RPMI7951 (cell line): ENCODE measurements at regions not wholly inside any gene's neighbourhood (a gene's known extent, or its start where the extent isn't known, plus 50 kb on each side); places are given as distances from the start of the nearest gene placed in this dataset.

ENCODE experiments used
- DNase-seq: peaks from one replicate; pipeline ENCODE4 v3.0.0-alpha.2; 2012; ENCODE audit warnings: low read depth

DNA sequence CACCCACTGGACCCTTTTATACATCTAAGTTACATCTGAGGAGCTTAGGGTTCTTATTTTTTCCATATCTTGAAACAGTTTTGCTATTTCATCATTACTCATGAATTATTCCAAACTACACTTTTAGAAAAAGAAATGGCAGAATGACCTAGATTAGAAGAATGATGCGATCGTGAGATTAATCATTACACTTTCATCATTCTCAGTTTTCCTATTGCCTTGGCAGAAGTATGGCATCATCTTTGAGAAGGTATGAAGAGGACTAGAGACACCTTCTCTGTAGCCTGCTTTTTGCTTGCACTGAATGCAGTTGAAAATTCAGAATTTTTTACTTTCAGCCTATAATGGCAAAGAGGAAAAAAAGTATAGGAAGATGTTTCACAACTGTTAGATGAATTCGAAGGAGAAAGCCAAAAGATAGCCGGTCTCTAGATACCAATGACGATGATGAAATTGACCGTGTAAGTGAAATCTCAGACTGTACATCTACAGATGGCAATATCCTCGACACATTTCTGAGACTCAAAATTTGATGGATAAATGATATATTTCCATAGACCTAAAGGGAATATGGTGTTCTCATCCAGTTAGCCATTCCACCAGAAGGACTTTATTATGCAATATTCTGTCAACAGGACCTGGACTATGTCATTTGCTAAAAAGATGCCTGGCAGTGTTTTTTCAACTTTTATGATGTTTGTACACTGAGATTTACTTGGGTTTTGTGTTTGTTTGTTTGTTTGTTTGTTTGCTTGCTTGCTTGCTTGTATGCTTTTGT lies 191.8 kb downstream of the TOMM20 start:
- no peak for DNase-seq

DNA sequence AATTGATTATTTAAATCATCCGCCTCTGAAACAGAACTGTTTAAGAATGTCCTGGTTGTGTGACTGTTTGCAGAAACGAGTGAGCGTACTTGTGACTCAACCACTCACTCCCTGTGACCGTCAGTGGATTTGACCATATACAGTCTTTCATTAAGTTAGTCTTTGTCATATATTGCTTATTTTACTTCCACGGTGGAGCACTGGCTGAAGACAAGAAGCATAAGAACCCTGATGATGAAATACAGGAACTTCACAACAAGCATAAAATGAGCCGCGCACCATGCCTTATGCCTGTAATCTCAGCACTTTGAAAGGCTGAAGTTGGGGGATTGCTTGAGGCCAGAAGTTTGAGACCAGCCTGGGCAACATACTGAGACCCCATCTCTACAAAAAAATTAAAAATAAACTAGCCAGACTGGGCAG lies 194.0 kb downstream of the TOMM20 start:
- DNase-seq = peak; percentile 69

DNA sequence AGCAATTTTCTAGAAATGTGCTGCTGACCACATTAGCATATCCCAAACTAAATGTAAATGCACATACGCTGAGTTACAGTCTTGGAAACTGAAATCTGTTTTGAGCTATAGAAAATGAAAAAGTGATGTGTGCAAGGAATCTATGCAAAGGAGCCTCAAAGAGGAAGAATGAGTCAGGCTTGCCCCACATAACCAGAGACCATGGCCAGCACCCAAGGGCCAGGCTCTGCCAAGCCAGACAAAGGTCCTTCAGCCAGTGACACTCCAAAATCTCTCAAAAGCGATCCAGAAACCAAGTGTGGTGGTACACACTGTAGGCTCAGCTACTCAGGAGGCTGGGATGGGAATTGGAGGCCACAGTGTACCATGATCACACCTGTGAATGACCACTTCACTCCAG lies 195.2 kb downstream of the TOMM20 start:
- DNase-seq = peak; percentile 85

DNA sequence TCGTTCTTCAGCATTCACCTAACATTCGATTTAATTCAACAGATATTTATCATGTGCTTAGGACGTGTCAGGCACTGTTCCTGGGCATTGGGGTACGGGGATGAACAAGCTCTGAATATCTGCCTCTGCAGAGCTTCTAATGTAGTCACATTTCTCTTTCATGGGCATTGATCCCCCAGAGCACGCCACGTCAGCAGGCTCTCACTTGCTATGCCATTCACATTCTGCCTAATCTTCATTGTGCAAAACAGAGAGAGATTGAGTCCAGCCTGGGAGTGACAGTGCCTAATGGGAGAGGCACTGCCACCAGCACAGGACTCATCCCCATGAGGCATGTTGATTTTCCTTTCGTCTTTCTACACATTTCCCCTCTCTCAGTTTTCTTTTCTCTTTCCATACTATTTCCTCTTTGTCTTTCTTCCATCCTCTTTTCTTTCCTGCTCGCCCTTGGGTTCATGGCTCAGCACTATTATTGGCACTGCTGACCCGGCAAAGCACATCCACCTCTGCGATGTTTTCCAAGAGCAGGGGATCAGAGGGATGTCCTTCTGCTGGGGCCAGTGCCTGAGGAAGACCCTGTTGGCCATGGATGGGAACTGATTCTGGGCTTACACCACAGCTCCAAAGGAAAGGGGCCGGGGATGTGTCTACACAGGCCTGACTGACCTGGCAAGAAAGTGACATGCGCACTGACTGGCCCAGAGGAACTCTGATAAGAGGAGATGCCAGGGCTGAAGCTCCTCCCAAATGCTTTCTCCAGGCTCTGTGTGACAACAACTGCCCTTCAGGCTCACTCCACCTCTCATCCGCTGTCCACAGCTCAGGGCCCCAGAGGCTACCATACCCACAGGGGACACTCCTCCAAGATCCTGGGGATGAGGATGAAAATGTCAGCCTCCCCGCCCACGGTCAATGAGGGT lies 195.9 kb downstream of the TOMM20 start:
- peak; percentile 80 for DNase-seq

DNA sequence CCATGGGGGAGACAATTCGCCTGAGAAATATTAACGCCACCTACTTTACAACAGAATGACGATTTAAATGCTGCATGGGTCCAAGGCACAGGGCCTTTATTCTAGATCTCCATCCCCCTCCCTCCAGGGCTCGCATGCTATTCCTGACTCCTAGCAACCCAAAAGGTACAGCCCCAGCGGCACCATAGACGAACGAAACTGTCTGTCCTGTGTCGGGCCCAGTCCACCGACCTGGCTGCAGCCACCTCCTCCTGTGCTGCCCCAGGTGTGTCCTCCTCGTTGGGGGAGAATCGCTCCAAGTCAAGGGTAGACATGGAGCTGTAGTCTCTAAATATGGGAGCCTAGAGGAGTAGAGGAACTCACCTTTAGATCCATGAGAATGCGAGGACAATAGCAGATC lies 196.5 kb downstream of the TOMM20 start:
- DNase-seq = no peak

DNA sequence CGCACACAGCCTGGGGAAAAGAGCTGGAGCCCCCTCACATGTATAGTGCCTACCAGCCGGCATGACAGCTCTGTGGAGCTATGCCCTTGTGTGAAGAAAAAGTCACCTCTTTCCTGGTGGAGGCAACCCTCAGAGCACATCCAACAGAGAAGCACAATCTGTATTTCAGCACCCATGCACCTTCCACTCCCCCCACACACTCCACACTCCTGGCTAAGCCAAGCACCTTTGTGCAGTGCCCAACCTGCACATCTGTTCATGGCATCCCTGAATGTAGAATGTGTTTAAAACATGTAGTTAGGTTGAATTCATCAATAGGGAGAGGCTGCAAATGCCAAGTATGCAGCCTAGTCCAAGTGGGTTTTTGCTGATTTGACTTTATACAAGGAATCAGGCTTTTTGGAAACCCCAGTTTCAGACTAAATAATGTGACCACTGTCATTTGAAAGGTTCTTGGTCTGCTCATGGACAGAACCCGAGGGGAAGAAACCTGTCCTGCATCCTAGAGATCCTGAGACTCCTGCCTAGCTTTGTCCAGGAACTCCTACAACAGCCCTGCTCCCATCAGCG lies 197.1 kb downstream of the TOMM20 start:
- no peak for DNase-seq

DNA sequence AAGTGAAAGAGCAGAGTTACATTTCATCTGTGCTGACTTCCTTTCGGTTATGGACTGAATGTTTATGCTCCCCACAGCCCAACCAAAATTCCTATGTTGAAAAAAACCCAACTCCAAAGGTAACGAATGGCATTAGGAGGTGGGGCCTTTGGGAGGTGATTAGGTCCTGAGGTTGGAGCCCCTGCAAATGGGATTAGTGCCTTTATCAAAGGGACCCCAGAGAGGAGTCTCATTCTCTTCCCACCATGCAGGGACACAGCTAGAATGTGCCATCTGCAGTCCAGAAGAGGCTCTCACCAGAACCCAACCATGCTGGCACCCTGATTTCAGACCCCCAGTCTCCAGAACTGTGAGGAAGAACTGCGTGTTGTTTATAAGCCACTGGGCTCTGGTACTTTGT lies 199.3 kb downstream of the TOMM20 start:
- DNase-seq = no peak

DNA sequence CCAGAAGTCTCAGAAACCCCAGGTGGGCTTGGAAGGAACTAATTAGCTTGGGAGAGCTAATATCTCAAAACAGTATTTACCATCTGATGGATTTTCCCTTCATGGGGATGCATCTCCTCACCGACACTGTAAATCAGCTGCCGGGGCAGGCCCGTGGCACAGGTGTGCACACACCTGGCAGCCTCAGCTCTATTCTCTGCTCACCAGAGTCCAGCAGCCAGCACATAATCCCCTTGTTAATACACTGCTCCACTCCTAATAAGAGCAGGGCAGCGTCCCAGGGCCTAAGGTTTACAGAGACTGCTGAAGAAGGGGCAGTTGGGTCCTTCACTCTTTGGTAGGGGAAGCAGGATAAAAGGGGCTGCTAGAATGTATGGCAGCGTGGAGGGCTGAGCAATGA lies 200.0 kb downstream of the TOMM20 start:
- no peak for DNase-seq

DNA sequence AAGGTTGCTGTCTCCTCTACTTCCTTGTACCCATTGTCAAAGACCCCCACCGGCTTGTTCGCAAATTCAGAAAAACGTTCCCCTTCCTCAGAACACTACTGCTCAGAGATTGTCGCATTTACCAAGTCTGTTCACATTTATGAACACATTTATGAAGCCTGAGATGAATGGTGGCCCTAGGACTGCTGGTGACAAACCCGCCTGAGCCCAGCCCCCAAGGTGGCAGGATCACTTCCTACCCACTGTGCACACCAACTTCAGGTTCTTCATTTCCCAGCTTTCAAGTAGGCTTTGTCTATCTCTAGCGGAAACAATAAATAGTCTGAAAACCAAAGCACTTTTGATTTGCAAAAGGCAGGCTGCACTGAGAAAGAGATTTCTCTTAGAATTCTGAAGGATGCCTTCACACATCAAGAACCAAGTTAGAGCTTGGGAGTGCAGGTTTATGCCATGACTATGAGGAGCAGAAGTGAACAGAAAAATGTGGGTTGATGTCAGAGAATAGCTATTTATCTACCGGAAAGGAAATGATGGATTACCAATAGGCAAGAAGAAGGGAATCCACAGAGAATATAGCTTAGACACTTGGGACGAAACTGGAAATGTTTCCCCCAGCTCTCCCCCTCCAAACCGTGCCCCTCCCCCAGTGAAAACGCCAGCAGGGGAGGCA lies 200.5 kb downstream of the TOMM20 start:
- DNase-seq = no peak

DNA sequence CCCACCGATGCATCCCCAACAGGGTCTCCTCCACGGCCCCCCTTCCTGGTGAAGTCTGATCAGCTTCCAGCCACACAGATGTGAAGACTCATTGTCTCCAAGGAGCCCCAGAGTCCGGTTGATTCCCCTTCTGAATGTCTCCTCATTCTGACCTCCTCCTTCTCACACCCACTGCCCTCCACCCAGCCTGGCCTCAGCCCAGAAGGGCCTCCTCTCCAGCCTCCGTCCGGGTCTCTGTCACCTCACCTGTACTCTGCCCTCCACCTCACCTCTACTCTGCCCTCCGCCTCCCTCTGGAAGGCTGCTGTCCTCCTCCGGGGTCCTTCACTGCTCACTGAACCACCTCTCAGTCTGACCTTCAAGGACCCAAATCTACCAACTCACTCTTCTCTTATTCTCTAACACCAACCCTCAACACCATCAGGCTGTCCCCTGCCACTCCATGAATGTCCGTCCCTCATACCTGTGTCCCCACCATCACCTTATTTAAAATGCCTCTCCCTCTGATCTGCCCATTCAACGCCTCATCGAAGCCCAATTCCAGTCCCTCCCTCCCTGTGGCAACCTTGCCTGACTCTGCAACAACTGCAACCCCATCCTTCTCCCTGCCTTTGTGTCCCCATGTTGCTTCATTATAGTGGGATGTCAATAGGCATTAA lies 201.2 kb downstream of the TOMM20 start:
- no peak for DNase-seq

DNA sequence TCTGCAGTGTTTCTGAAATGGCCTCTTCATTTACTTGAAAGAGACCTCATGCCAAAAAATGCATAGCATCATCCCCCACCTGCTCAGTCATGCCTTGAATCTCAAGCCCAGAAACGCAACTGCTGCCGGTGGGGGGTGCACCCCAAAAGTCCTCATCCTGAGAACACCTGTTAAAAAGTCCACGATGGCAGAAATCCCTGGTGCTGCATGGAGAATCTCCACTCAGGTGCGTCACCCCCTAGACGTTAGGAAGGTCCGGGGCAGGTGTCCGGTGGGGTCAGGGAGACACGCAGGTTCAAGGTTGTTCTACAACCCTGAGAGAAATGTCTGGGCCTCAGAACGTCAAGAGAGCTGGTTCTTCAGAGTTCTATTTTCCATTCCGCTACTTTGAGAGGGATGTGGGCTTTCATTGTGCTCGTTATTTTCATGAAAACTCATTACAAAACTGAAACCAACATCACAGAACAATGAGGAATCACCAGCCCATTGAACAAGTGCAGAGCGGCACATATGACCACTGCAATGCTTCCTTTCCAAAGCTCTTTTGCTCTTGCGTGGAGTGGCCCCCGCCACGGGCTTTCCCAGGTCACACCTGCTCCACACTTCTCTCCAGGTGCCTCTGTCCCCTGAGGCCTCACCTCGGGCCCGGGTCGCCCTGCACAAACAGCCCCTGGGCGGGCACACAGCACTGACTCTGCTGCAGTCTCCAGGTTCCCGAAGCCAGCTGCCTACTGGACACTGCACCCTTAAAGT lies 201.9 kb downstream of the TOMM20 start:
- no peak for DNase-seq

DNA sequence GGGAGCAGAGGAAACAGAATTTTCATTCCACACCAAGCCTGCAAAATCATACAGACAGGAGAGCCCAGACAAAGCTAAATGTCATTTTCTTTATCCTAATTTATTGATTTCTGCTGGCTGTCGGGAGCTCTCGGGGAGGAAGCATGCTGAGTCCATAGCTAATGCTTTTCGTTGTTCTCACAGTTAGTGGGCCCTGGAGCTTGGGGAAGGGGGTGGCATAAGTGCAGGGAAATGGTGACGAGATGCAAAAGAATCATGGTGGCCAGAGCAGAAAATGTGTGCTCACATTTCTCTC lies 202.4 kb downstream of the TOMM20 start:
- no peak for DNase-seq

DNA sequence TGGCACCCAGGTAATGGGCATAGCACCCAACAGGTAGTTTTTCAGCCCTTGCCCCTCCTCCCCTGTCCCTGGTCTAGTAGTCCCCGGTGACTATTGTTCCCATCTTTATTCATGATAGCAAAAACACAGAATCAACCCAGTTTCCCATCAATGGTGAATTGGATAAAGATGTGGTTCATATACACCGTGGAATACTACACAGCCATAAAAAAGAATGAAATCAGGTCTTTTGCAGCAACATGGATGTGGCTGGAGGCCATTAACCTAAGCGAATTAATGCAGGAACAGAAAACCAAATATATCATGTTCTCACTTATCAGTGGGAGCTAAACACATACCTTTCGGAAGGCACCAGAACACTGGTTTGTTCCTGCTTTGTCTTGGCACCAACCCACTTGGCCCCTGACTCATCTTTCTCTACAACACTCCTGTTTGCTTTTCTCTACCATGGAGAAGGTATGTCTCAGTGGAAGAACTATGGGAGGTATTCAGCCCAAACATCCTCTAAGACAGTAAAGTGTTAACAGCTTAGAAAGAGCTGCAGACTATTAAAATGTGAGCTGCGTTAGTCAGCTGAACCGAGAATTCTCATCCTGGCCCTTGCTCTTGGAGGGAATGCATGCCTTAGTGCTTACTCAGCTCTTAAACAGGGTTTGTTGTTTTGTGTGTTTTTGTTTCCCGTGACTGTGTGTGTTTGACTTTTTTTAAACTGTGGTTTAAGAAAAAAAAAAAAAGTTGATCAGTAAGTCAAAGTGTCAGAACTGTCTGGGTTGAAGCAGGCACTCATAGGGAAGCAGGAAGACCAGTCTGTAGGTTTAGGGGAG lies 203.0 kb downstream of the TOMM20 start:
- peak; percentile 97 for DNase-seq

DNA sequence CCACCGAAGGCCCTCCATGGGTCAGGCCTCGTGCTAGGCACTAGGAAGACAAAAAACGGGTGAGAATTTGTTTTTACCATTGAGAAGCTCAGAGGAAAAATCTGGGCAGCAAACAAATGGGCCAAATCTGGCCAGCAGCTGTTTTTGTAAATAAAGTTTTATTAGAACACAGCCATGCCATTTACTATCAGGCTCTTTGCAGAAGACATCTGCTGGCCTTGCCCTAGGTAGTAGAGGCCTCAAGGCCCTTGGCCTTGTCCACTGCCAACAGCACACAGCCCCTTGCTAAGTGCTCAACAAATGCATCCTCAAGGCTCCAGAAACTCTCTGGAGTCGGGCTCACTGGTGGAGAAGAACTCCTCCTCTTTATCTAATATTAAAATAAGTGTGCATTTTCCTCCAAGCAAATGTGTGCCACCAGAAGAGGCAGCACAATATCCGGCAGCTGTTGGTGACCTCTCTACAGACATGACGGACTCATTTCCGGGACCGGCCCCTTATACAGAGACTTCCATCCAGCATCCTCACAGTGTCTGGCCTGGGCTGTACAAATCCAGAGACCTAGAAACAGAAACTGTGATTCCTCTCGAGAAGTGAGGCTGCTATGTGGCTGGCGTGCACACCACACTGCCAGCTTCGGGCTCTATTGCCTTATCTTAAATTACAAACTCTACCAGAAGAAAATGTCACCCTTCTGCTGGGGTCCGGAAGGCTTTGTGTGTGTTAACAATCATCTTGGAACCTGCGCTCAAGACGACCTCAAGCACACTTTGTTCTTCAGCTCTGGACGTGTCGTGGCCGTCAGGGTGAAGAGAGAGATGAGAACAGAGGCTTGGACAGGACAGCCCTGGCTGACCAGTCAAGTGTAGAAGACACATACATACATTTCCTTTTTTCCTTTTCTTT lies 203.9 kb downstream of the TOMM20 start:
- DNase-seq = no peak

DNA sequence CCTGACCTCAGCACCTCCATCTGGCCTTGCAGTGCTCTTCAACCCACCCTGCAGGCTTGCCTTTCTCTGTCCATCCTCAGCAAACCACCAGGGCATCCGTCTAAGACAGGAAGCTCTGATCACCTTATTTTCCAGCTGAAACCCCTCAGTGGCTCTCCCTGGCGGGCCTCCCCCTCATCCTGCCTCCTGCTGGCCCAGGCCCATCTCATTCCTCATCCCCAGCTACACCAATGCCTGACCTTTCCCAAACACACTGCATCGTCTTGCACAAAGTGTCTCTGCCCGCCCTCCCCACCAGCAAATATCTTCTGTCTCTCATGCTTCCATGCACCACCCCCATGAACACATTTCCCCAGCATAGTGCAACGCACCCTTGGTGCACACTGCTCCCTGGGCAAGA lies 205.0 kb downstream of the TOMM20 start:
- no peak for DNase-seq

DNA sequence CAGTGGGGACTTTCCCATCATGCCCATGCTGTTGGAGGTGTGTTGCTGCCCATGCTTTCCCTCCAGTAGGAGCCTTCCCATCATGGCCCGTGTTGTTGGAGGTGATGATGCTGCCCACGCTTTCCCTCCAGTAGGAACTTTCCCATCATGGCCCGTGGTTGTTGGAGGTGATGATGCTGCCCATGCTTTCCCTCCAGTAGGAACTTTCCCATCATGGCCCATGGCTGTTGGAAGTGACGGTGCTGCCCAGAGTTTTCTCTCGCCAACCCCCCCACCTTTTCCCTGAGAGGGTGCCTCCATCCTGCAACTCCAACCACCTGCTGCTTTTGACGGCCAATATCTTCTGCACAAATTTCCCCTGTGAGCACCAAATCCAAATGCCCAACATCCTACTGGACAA lies 205.7 kb downstream of the TOMM20 start:
- DNase-seq = no peak

DNA sequence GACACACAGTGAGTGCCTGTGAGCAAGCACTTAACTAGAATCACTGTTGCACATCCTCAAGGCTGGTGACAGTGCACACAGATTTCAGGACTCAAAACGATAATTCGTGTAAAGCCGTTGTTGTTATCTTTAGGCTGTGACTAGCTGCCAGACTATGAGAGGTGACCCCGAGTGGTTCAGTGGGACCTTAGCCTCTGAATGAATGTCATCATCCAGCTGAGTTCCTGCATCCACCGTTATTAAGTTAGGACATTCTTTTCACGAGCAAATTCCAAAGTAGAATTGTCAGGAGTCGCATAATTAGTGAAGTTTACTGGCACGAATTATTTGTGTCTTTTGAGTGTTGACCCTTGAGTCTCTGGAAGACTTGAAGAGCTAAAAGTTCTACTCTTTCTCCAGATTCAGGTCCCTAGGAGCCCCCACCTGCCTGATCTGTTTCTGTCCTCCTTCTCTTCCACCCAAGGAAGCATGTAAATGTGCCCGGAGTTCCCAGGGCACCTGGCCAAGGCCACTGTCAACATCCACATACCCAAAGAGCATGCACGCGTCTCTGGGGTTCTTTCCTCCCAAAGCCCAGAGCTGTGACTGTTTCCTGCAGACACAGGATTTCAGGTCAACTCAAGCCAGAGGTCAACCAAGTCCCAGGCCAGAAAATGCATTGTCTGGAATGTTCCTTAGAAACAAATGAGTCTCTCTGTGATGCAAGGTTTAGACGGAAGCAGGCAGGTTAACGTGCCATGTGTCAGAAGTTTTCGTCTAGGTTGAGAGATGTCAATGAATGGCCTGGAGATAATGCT lies 207.2 kb downstream of the TOMM20 start:
- no peak for DNase-seq

DNA sequence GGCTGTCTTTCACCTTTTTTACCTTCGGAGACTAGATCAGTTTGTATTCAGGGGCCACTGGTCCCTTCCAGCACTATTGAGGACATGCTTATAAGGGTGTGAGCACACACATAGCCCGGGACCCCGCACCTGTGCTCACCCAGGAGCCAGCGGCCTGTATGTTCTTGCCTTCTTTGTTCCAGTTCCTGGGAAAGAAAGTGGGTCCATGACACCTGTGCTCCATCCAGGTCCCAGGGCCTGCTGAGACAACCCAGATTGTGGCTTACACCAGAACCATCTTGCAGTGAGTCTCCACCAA lies 207.8 kb downstream of the TOMM20 start:
- no peak for DNase-seq
